CD4-positive, alpha-beta T cell treated with Interleukin-6 for 4 hours (primary cell): ENCODE measurements at regions not wholly inside any gene's neighbourhood (a gene's known extent, or its start where the extent isn't known, plus 50 kb on each side); places are given as distances from the start of the nearest gene placed in this dataset.

Source experiments
- DNase-seq: peaks from one replicate; pipeline ENCODE4 v3.0.0-alpha.2; 2020; ENCODE audit warnings: mixed read lengths

- no peak for DNase-seq
Observed at GRCh38 chr2:39514825-39515224, 77.7 kb upstream of the MAP4K3 start.

GRCh38 chr2:39515273-39515896 lies 78.3 kb upstream of the MAP4K3 start:
- no peak for DNase-seq

- DNase-seq = no peak
Observed at GRCh38 chr2:39515897-39516346, 78.8 kb upstream of the MAP4K3 start.

- no peak for DNase-seq
Observed at GRCh38 chr2:39516347-39517101, 79.4 kb upstream of the MAP4K3 start.

- no peak for DNase-seq
Observed at GRCh38 chr2:39517102-39517436, 80.0 kb upstream of the MAP4K3 start.

GRCh38 chr2:39517622-39518021 lies 80.5 kb upstream of the MAP4K3 start:
- no peak for DNase-seq

GRCh38 chr2:39519886-39520285 lies 82.8 kb upstream of the MAP4K3 start:
- no peak for DNase-seq

GRCh38 chr2:39521876-39522517 lies 84.9 kb upstream of the MAP4K3 start:
- DNase-seq = no peak

GRCh38 chr2:39522518-39522877 lies 85.4 kb upstream of the MAP4K3 start:
- DNase-seq = no peak

GRCh38 chr2:39523308-39524044 lies 86.4 kb upstream of the MAP4K3 start:
- DNase-seq = no peak

- DNase-seq = no peak
Observed at GRCh38 chr2:39524061-39524460, 87.0 kb upstream of the MAP4K3 start.

GRCh38 chr2:39524756-39525635 lies 87.9 kb upstream of the MAP4K3 start:
- no peak for DNase-seq

- no peak for DNase-seq
Observed at GRCh38 chr2:39525636-39526412, 88.7 kb upstream of the MAP4K3 start.

- no peak for DNase-seq
Observed at GRCh38 chr2:39528701-39529100, 91.6 kb upstream of the MAP4K3 start.

- no peak for DNase-seq
Observed at GRCh38 chr2:39529836-39530235, 92.8 kb upstream of the MAP4K3 start.

- DNase-seq = no peak
Observed at GRCh38 chr2:39530411-39530866, 93.4 kb upstream of the MAP4K3 start.

GRCh38 chr2:39531220-39531777 lies 94.2 kb upstream of the MAP4K3 start:
- DNase-seq = no peak

- no peak for DNase-seq
Observed at GRCh38 chr2:39532933-39533332, 95.8 kb upstream of the MAP4K3 start.

- no peak for DNase-seq
Observed at GRCh38 chr2:39534095-39534711, 97.1 kb upstream of the MAP4K3 start.

GRCh38 chr2:39535636-39536185 lies 98.6 kb upstream of the MAP4K3 start:
- no peak for DNase-seq
